ENCODE measurements at regions not wholly inside any gene's neighbourhood (a gene's known extent, or its start where the extent isn't known, plus 50 kb on each side); places are given as distances from the start of the nearest gene placed in this dataset.
A peak's percentile ranks its signal among the peaks of the same experiment; 100 is the strongest.

DNA sequence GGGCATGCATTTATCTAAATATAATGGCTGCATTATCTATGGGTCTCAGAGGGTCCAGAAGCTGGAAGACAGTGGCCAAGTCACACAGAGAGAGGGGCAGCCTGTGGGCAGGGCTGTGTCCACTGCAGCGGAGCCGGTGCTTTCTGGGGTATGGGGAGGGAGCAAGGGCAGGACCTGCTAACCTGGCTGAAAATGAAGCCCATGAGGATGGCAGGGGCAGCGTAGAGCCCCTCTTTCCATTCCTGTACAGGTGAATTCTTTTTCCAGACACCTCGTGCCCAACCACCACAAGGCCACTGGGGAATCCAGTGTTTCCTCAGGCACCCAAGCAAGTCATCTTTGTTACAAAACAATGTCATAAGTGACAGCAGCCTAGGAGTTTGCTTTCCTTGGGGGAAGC, 305.9 kb upstream of the IRX4 start:
- H2BK20ac ChIP-seq (ENCODE audit: low read length): no peak overlapping the region
- no peak overlapping the region for H3K14ac ChIP-seq (ENCODE audit: insufficient read length)
- no peak overlapping the region for H4K91ac ChIP-seq (replicated peaks; ENCODE audit: insufficient read length, low read length)
- no peak overlapping the region for H3K4ac ChIP-seq (replicated peaks; ENCODE audit: insufficient read length, low read depth, low read length)
- no peak overlapping the region for H3K9ac ChIP-seq (replicated peaks in 1 of 4; ENCODE audit: extremely low read depth in 1 of 4, low read depth in 3 of 4, low read length in 3 of 4)
- H4K20me1 ChIP-seq (replicated peaks in 1 of 2; ENCODE audit: control insufficient read depth in 1 of 2, insufficient read depth in 2 of 2, low read length in 2 of 2): no peaks in the 10 kb centered on the region
- H3K4me3 ChIP-seq (ENCODE audit: extremely low read depth in 1 of 4, insufficient read depth in 2 of 4, low read depth in 3 of 4, low read length in 4 of 4): no peak overlapping the region
- no peak overlapping the region for H3K56ac ChIP-seq (replicated peaks; ENCODE audit: insufficient read length, low read depth, low read length)
- no peak overlapping the region for H3K27ac ChIP-seq (ENCODE audit: low read depth, low read length)
- no peak overlapping the region for H2BK12ac ChIP-seq (ENCODE audit: low read depth, low read length)
- H4K8ac ChIP-seq (ENCODE audit: extremely low read depth, insufficient read depth, low read length): no peak overlapping the region
- no peak overlapping the region for H3K23ac ChIP-seq (ENCODE audit: insufficient read length)
- no peak overlapping the region for H2BK15ac ChIP-seq (ENCODE audit: low read length)
- H3K27me3 ChIP-seq (replicated peaks in 1 of 4; ENCODE audit: control insufficient read depth in 3 of 4, extremely low read depth in 1 of 4, insufficient read depth in 3 of 4, low read length in 3 of 4): no peaks in the 10 kb centered on the region
- FAIRE-seq (no peak), DNase-seq (ENCODE audit: low read depth in 1 of 2, low spot score in 2 of 2) (peak in 1 of 2 experiments; percentile 13)
- POLR2A ChIA-PET (ENCODE audit: partially characterized antibody): no interaction called here
- no peak overlapping the region for H3K18ac ChIP-seq (ENCODE audit: extremely low read depth, low read length)
- no peak overlapping the region for H4K5ac ChIP-seq (ENCODE audit: insufficient read length, low read depth, low read length)
- H3K23me2 ChIP-seq (ENCODE audit: low read depth, low read length): peaks cover 3% of the 10 kb centered on the region; the same call in 1 of the 2 replicates
- no peak overlapping the region for H2AK5ac ChIP-seq (ENCODE audit: low read depth, low read length)
- CTCF ChIA-PET (ENCODE audit: partially characterized antibody): no interaction called here
- H2AFZ ChIP-seq (ENCODE audit: low read length): no peak overlapping the region
- no peaks in the 10 kb centered on the region for H3K9me3 ChIP-seq (ENCODE audit: insufficient read depth in 2 of 2, low read depth in 1 of 2, low read length in 1 of 2)
- no peak overlapping the region for H2BK120ac ChIP-seq (replicated peaks; ENCODE audit: low read depth, low read length)
- H3K4me2 ChIP-seq (ENCODE audit: insufficient read depth in 1 of 2, low read depth in 2 of 2, low read length in 2 of 2): no peak overlapping the region
- H3K79me1 ChIP-seq (ENCODE audit: low read depth, low read length): no peaks in the 10 kb centered on the region
- no peaks in the 10 kb centered on the region for H3K4me1 ChIP-seq (replicated peaks in 1 of 4; ENCODE audit: control insufficient read depth in 3 of 4, insufficient read depth in 4 of 4, low read length in 3 of 4)
- WGBS, 2 experiments (ENCODE audit: extremely low coverage in 1 of 2, insufficient coverage in 1 of 2, insufficient read length in 1 of 2, insufficient replicate concordance in 2 of 2, low coverage in 1 of 2, low lambda C conversion rate in 2 of 2, missing lambda C conversion rate in 1 of 2): 95% methylated on average over 4 of the region's 4 CpGs; no CpG with 5 or more reads in 1 of the 2 experiments
- no peaks in the 10 kb centered on the region for H3K36me3 ChIP-seq (ENCODE audit: control insufficient read depth in 2 of 4, insufficient read depth in 4 of 4, low read length in 3 of 4)
- no peak overlapping the region for H2BK5ac ChIP-seq (ENCODE audit: low read depth, low read length)
- no peaks in the 10 kb centered on the region for H3K79me2 ChIP-seq (ENCODE audit: control insufficient read depth in 1 of 2, insufficient read depth in 2 of 2, low read length in 2 of 2)
- TF ChIP-seq GABPA (IDR thresholded peaks at IDR 0.05; ENCODE audit: borderline replicate concordance, insufficient read depth, low read length) (no peak), BACH1 (IDR thresholded peaks at IDR 0.05; ENCODE audit: low read length) (no peak), TAF1 (IDR thresholded peaks at IDR 0.05; ENCODE audit: low read depth, low read length) (no peak), SP4 (IDR thresholded peaks at IDR 0.05; ENCODE audit: low read length) (no peak), RXRA (IDR thresholded peaks at IDR 0.05; ENCODE audit: insufficient read depth, low read depth, low read length) (no peak), PHF8 (conservative IDR thresholded peaks at IDR 0.05; ENCODE audit: low read depth, low read length) (no peak), EGR1 (IDR thresholded peaks at IDR 0.05; ENCODE audit: borderline replicate concordance, low read depth, low read length) (no peak), TCF12 (IDR thresholded peaks at IDR 0.05; ENCODE audit: low read depth, low read length) (no peak), BCL11A (IDR thresholded peaks at IDR 0.05; ENCODE audit: low read depth in 2 of 2, low read length in 2 of 2) (no peak), FOSL1 (IDR thresholded peaks at IDR 0.05; ENCODE audit: insufficient read depth, low read depth, low read length) (no peak), RFX5 (IDR thresholded peaks at IDR 0.05; ENCODE audit: borderline replicate concordance, low read depth, low read length) (no peak)
- TF ChIP-seq, protein P1, sequence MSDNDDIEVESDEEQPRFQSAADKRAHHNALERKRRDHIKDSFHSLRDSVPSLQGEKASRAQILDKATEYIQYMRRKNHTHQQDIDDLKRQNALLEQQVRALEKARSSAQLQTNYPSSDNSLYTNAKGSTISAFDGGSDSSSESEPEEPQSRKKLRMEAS (IDR thresholded peaks at IDR 0.05): no peak
- TF ChIP-seq, protein P2, sequence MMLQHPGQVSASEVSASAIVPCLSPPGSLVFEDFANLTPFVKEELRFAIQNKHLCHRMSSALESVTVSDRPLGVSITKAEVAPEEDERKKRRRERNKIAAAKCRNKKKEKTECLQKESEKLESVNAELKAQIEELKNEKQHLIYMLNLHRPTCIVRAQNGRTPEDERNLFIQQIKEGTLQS (IDR thresholded peaks at IDR 0.05; ENCODE audit: insufficient read depth, low read depth, low read length): no peak

Data from H1 (cell line).